Activated naive CD8-positive, alpha-beta T cell treated with anti-CD3 and anti-CD28 coated beads, Interleukin-2, amount 10 ng/mL, durations not matched to agents 7 days and 5 days (primary cell): ENCODE measurements at regions not wholly inside any gene's neighbourhood (a gene's known extent, or its start where the extent isn't known, plus 50 kb on each side); places are given as distances from the start of the nearest gene placed in this dataset.
A peak's percentile ranks its signal among the peaks of the same experiment; 100 is the strongest.
"Not testable (repeated sequence)": the region's sequence is repeated elsewhere in the genome, so short reads cannot be mapped to it uniquely, and the experiment has no call there.

Experiments used
- ATAC-seq: fragments of 150-1000 bp; cut with Tn5 transposase; one replicate; pipeline ENCODE4 v1.10.0; 2021; ENCODE audit warnings: low read depth, moderate library complexity
- POLR2A ChIA-PET: fragments of 350-600 bp; sonication (Branson Sonifier 250); formaldehyde crosslinking; loops from one replicate; lab custom pipeline; 2021; ENCODE audit warnings: antibody characterized with exemption; lab: Charles Lee
- DNase-seq: peaks from one replicate; pipeline ENCODE4 v3.0.0; 2021
- H3K27ac Mint-ChIP-seq: one replicate; pipeline ENCODE4 v1.8.0; 2022; ENCODE audit warnings: mild to moderate bottlenecking, mixed read lengths
- H3K27me3 Mint-ChIP-seq: one replicate; pipeline ENCODE4 v1.8.0; 2022; ENCODE audit warnings: mild to moderate bottlenecking, moderate library complexity, mixed read lengths
- H3K36me3 Mint-ChIP-seq: one replicate; pipeline ENCODE4 v1.8.0; 2021; ENCODE audit warnings: mild to moderate bottlenecking, mixed read lengths
- H3K4me1 Mint-ChIP-seq: one replicate; pipeline ENCODE4 v1.8.0; 2021; ENCODE audit warnings: mixed read lengths
- H3K4me3 Mint-ChIP-seq: one replicate; pipeline ENCODE4 v1.8.0; 2022; ENCODE audit warnings: mild to moderate bottlenecking, moderate library complexity, mixed read lengths
- H3K9me3 Mint-ChIP-seq: one replicate; pipeline ENCODE4 v1.8.0; 2021; ENCODE audit warnings: mixed read lengths

DNA sequence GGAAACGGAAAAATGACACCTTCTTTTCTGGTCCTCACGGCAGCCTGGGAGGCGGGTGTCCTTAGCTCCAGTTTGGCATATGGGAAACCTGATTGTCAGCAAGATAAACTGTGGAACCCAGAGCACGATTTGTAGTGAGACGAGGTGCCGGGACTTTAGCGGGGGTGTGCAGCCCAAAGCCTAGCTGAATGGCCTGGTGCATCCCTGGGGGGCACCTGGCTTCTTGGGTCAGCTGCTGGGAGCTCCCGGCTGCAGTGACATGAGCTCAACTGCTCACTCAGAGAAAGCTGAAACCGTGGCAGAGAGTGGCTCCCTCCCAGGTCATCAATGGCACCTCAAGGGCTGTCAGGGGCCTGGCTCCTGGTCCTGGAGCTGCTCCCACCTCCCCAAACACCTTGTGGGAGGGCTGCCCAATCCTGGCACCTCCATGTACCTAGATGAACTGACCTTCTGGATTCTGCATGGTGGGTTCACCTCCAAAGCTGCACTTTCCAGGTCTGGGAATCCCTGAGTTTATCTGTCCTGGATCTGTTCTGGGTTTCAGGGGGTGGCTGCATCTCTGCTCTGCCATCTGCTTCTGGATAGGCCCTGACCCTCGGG lies 260.5 kb downstream of the MATN1 start:
- H3K9me3 Mint-ChIP-seq = no peaks in the 10 kb centered on the region
- H3K36me3 Mint-ChIP-seq = no peaks in the 10 kb centered on the region
- H3K27me3 Mint-ChIP-seq = no peaks in the 10 kb centered on the region
- no peaks in the 10 kb centered on the region for H3K4me1 Mint-ChIP-seq
- ATAC-seq (no peak), DNase-seq (peak; percentile 11)
- H3K27ac Mint-ChIP-seq = no peak overlapping the region
- POLR2A ChIA-PET = no interaction called here
- H3K4me3 Mint-ChIP-seq = no peak overlapping the region

DNA sequence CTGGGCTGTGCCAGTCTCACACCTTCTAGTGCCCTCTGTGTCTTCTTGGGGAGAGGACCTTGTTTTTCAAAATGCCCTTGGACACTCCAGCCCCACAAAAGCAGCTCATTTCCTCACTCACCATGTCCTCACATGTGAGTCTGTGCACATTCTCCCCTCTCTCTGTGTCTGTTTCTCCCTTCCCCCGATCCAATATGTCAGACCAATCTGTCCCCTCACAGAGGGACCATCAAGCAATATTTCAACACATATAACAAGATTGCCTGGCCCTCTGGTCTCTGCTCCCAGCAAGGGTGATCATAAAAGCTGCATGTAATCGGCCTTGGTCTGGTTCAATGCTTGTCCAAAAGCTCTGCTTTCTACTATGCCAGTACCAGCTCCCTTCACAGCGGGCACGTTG lies 261.2 kb downstream of the MATN1 start:
- Mint-ChIP-seq H3K4me3 (no peak overlapping the region), H3K27me3 (peaks cover 2% of the 10 kb centered on the region), H3K4me1 (no peaks in the 10 kb centered on the region), H3K9me3 (no peaks in the 10 kb centered on the region), H3K36me3 (no peaks in the 10 kb centered on the region), H3K27ac (no peak overlapping the region)
- DNase-seq (no peak), ATAC-seq (no peak)
- POLR2A ChIA-PET = no interaction called here

DNA sequence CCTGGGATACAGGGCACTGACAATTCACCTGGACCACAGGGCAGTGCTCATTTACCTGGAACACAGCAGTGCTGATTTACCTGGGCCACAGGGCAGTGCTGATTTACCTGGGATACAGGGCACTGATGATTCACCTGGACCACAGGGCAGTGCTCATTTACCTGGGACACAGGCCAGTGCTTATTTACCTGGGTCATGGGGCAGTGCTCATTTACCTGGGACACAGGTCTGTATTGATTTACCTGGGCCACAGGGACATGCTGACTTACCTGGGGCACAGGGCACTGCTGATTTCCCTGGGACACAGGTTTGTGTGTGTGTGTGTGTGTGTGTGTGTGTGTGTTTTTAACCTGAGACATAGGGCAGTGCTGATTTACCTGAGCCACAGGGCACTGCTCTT lies 261.7 kb downstream of the MATN1 start:
- no peak overlapping the region for H3K27ac Mint-ChIP-seq
- H3K4me3 Mint-ChIP-seq = no peak overlapping the region
- DNase-seq = peak; percentile 2
- H3K9me3 Mint-ChIP-seq = no peaks in the 10 kb centered on the region
- POLR2A ChIA-PET = no interaction called here
- no peak for ATAC-seq
- no peaks in the 10 kb centered on the region for H3K36me3 Mint-ChIP-seq
- no peaks in the 10 kb centered on the region for H3K4me1 Mint-ChIP-seq
- H3K27me3 Mint-ChIP-seq = peaks cover 3% of the 10 kb centered on the region

DNA sequence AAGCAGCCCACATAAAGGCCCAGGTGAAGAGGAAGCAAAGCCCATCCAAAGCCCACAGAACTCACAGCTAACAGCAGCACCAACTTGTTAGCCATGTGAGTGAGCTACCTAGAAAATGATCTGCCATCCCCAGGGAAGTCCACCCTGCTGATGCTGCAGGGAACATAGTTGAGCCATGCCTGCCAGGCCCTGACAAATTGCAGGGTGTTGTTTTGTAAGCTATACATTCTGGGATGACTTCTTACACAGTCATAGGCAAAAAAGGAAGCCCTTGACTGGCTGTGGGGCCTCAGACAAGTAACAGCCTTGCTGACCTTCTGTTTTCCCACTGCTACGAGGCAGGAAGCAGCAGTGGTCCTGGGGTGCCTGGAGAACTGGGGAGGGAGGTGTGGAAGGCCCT lies 262.7 kb downstream of the MATN1 start:
- no peak overlapping the region for H3K4me3 Mint-ChIP-seq
- no peak overlapping the region for H3K27ac Mint-ChIP-seq
- POLR2A ChIA-PET = no interaction called here
- peaks cover 6% of the 10 kb centered on the region for H3K27me3 Mint-ChIP-seq
- no peak for ATAC-seq
- H3K9me3 Mint-ChIP-seq = no peaks in the 10 kb centered on the region
- no peaks in the 10 kb centered on the region for H3K36me3 Mint-ChIP-seq
- H3K4me1 Mint-ChIP-seq = no peaks in the 10 kb centered on the region
- peak; percentile 3 for DNase-seq

DNA sequence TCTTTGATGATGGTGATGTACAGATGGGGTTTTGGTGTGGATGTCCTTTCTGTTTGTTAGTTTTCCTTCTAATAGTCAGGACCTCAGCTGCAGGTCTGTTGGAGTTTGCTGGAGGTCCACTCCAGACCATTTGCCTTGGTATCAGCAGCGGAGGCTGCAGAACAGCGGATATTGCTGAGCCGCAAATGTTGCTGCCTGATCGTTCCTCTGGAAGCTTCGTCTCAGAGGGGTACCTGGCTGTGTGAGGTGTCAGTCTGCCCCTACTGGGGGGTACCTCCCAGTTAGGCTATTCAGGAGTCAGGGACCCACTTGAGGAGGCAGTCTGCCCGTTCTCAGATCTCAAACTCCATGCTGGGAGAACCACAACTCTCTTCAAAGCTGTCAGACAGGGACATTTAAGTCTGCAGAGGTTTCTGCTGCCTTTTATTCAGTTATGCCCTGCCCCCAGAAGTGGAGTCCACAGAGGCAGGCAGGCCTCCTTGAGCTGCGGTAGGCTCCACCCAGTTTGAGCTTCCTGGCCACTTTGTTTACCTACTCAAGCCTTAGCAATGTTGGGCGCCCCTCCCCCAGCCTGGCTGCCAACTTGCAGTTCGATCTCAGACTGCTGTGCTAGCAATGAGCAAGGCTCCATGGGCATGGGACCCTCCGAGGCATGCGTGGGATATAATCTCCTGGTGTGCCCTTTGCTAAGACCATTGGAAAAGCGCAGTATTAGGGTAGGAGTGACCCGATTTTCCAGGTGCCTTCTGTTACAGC lies 264.5 kb downstream of the MATN1 start:
- ATAC-seq, H3K27me3 Mint-ChIP-seq, POLR2A ChIA-PET, H3K27ac Mint-ChIP-seq, DNase-seq, H3K36me3 Mint-ChIP-seq, H3K9me3 Mint-ChIP-seq, H3K4me3 Mint-ChIP-seq, H3K4me1 Mint-ChIP-seq: not testable (repeated sequence)

DNA sequence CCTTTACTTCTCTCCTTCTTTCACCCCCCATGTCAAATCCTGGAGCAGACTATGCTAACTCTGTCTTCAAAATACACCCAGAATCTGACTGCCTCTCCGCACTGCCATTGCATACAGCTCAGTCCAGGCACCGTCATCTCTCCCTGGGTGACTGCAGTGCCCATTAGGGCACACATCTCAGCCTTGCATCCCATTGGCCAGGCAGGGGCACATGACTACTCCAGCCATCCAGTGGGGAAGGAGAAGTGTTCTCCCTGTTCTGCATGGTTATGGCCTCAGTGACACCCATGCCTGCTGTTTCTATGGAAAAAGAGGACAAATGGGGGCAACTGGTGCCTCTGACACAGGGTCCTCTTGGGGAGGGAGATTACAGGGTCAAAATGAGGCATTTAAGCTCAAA lies 270.5 kb downstream of the MATN1 start:
- DNase-seq = no peak
- Mint-ChIP-seq H3K36me3 (no peaks in the 10 kb centered on the region), H3K27me3 (peaks cover 8% of the 10 kb centered on the region), H3K9me3 (no peaks in the 10 kb centered on the region), H3K4me1 (no peaks in the 10 kb centered on the region), H3K27ac (no peak overlapping the region), H3K4me3 (no peak overlapping the region)
- ATAC-seq = no peak
- POLR2A ChIA-PET = no interaction called here

DNA sequence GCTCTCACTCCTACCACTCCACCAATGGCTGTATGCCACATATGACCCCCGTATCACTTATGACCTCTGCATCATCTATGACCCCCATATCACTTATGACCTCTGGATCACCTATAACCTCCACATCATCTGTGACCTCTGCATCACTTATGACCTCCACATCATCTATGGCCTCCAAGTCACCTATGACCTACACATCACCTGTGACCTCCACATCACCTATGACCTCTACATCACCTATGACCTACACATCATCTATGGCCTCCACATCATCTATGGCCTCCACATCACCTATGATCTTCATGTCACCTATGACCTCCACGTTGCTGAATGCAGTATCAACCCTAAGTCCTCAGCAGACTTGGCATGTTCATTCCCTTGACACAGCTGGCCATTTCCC lies 271.2 kb downstream of the MATN1 start:
- H3K4me3 Mint-ChIP-seq = no peak overlapping the region
- H3K27me3 Mint-ChIP-seq = peaks cover 7% of the 10 kb centered on the region
- DNase-seq (no peak), ATAC-seq (no peak)
- H3K27ac Mint-ChIP-seq = no peak overlapping the region
- no peaks in the 10 kb centered on the region for H3K36me3 Mint-ChIP-seq
- H3K4me1 Mint-ChIP-seq = no peaks in the 10 kb centered on the region
- POLR2A ChIA-PET = no interaction called here
- no peaks in the 10 kb centered on the region for H3K9me3 Mint-ChIP-seq

DNA sequence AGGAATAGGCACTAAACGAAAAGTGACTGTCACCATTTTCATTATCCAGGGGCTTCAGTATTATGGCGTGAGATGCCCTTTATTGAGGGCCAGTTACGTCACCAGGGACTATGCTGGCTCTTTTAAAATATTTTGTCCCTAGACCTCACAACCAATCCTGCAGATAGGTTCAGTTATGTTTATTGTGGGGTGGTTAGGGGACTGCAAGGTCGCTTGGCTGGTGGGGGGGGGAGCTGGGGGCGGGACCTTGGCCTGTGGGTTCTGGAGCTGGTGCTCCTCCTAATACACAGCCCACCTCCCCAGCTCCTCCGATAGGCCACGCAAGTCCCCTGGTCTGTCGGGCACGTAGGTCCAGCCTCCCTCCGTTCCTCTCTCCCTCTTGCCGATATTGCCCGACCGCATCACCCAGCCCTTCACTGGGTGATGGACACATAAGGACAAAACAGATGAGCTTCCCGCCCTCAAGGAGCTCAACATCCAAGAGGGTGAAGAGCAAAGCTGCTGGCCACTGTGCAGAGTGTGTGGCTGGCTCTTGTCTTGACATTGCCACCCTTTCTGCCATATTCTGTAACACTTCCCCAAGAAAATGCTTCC lies 271.8 kb downstream of the MATN1 start:
- H3K4me3 Mint-ChIP-seq = no peak overlapping the region
- DNase-seq (no peak), ATAC-seq (no peak)
- H3K36me3 Mint-ChIP-seq = no peaks in the 10 kb centered on the region
- peaks cover 9% of the 10 kb centered on the region for H3K27me3 Mint-ChIP-seq
- no peaks in the 10 kb centered on the region for H3K4me1 Mint-ChIP-seq
- H3K27ac Mint-ChIP-seq = no peak overlapping the region
- POLR2A ChIA-PET = no interaction called here
- no peaks in the 10 kb centered on the region for H3K9me3 Mint-ChIP-seq

DNA sequence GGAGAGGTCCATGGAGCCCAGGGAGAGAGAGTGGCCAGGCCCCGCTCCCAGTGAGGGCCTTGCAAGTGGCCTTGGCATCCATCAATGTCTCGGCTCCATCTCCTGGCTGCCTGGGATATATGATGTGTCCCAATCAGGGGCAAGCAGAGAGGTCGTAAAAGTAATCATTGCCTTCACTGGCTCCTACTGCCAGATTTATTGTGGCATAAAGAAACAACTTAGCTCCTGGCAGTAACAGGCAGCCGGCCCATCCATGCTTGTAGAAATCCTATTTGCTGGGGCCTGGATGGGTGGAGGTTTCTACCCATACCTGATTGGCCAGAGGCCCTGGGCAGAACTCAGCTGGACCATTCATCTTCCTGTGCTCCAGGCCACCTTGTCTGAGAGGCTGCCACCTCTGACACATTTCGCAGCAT lies 272.6 kb downstream of the MATN1 start:
- Mint-ChIP-seq H3K27ac (no peak overlapping the region), H3K4me1 (no peaks in the 10 kb centered on the region), H3K27me3 (peaks cover 6% of the 10 kb centered on the region), H3K36me3 (no peaks in the 10 kb centered on the region), H3K9me3 (no peaks in the 10 kb centered on the region), H3K4me3 (no peak overlapping the region)
- ATAC-seq = no peak
- no peak for DNase-seq
- POLR2A ChIA-PET = no interaction called here

DNA sequence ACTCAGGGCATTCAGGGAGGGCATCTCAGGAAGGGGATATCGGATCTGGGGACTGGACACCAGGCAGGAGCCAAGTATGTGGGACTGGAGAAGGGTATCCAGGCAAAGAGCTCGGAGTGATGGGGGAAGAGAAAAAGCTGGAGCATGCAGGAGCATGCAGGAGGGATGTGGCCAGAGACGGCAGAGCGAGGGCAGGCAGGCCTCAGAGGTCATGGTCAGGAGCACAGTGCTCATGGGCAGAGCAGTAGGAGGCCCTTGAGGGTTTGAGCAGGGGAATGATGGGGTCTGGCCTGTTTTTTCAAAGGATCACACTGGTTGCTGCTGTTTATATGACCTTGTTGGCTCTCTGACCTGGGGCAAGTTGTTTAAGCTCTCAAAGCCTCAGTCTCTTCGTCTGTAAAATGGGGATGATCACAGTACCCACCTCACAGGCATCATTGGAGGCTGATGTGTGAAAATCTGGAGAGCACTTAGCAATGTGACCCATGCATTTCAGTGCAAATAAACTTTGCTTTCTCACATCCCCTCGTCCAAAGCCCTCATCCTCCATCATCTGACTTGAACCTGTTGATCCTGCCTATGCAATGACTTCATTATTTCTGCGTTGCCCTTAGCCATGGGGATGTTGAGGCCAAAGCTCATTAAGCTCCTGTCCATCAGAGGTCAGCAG lies 273.1 kb downstream of the MATN1 start:
- DNase-seq = no peak
- no peak for ATAC-seq
- H3K36me3 Mint-ChIP-seq = no peaks in the 10 kb centered on the region
- no peak overlapping the region for H3K27ac Mint-ChIP-seq
- no peaks in the 10 kb centered on the region for H3K9me3 Mint-ChIP-seq
- H3K27me3 Mint-ChIP-seq = peaks cover 6% of the 10 kb centered on the region
- POLR2A ChIA-PET = no interaction called here
- H3K4me3 Mint-ChIP-seq = no peak overlapping the region
- H3K4me1 Mint-ChIP-seq = no peaks in the 10 kb centered on the region

DNA sequence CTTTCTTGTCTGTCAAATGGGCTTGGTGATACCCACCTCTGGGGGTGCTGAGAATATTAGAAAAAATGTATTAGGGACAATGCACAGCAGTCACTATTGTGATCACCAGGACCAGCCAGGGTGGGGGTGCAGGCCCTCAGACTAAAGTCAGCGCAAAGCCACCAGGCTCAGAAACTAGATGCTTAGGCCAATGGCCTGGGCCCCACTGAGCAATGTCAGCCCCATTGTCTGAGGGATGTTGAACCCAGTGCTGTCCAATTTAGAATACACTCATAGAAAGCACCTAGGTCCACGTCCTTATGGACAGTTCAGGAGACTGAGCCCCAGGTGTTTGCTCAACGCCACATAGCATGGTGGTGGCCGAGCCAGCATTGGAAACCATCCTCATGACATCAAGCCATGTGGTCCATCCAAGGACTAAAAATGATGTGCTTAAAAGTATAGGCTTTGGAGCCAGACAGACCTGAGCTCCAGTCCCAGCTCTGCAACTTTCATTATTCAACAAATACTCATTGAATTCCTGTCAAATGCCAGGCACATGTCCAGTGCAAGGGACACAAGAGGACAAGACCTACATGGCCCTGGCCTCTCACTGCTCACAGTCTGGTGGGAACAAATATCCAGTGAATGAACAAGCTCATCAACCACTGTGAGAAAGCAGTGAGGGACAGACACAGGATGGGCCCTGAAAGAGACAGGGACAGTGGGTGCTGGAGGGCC lies 273.8 kb downstream of the MATN1 start:
- Mint-ChIP-seq H3K4me3 (no peak overlapping the region), H3K27ac (no peak overlapping the region), H3K9me3 (no peaks in the 10 kb centered on the region), H3K4me1 (no peaks in the 10 kb centered on the region), H3K27me3 (peaks cover 6% of the 10 kb centered on the region), H3K36me3 (no peaks in the 10 kb centered on the region)
- POLR2A ChIA-PET = no interaction called here
- DNase-seq (no peak), ATAC-seq (no peak)

DNA sequence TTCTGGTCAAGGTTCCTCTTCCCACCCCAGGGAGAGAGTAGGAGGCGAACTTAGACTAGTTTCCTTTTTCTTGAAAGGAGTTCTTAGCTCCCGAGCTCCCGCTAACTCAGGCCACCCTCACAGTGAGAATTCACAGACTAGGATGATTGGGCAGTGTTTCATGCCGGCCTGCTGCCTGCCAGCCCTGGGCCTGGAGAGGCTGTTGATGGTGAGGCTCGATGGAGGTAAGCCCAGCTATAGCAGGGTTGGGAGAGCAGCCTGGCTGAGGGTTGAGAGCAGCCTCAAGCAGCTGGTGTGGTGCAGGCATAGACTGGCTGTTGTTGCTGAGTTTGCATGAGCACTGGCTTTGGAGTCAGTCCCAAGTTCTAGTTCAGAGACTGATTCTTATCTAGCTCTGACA lies 274.4 kb downstream of the MATN1 start:
- no peaks in the 10 kb centered on the region for H3K9me3 Mint-ChIP-seq
- peaks cover 6% of the 10 kb centered on the region for H3K27me3 Mint-ChIP-seq
- no peaks in the 10 kb centered on the region for H3K4me1 Mint-ChIP-seq
- H3K36me3 Mint-ChIP-seq = no peaks in the 10 kb centered on the region
- no peak overlapping the region for H3K4me3 Mint-ChIP-seq
- DNase-seq (no peak), ATAC-seq (no peak)
- POLR2A ChIA-PET = no interaction called here
- H3K27ac Mint-ChIP-seq = no peak overlapping the region

DNA sequence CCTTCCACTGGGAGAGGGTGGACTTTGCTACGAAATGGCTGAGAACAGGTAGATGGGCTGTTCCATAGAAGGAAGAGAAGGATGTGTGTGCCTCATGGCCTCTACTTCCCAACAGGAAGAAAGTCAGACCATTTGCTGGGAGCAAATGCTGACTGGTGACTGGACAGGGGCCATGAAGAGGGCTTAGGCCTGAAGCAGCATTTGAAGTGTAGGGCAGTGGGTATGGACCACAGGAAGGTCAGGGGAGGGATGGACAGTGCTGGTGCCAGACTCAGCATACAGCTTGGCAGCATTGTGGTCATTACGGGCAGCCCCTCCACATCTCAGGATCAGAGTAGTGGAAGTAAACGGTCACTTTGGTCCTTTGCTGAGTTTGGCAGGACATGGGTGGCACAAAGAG lies 275.7 kb downstream of the MATN1 start:
- POLR2A ChIA-PET = no interaction called here
- DNase-seq = no peak
- Mint-ChIP-seq H3K4me1 (no peaks in the 10 kb centered on the region), H3K4me3 (no peak overlapping the region), H3K36me3 (no peaks in the 10 kb centered on the region), H3K27ac (no peak overlapping the region), H3K27me3 (peaks cover 6% of the 10 kb centered on the region), H3K9me3 (no peaks in the 10 kb centered on the region)
- ATAC-seq = no peak
